T-helper 2 cell (primary cell): ENCODE measurements at regions not wholly inside any gene's neighbourhood (a gene's known extent, or its start where the extent isn't known, plus 50 kb on each side); places are given as distances from the start of the nearest gene placed in this dataset.
"Not testable (repeated sequence)": the region's sequence is repeated elsewhere in the genome, so short reads cannot be mapped to it uniquely, and the experiment has no call there.

Experiments
- DNase-seq, 5 experiments: peaks; one replicate each; pipeline versions ENCODE4 v3.0.0 to v3.0.0-alpha.2; 2012 to 2022

GRCh38 chr7:15143936-15144335 lies 241.4 kb upstream of the DGKB start:
- no peak for DNase-seq

GRCh38 chr7:15143121-15143520 lies 240.6 kb upstream of the DGKB start:
- no peak for DNase-seq

- DNase-seq, result no peak
These were observed 237.9 kb upstream of the DGKB start for GRCh38 chr7:15140431-15140830.

GRCh38 chr7:15131661-15132060 lies 229.1 kb upstream of the DGKB start:
- DNase-seq, result no peak

GRCh38 chr7:15130666-15131541 lies 228.4 kb upstream of the DGKB start:
- no peak for DNase-seq

GRCh38 chr7:15128716-15129115 lies 226.2 kb upstream of the DGKB start:
- DNase-seq, result no peak

GRCh38 chr7:15126653-15127052 lies 224.1 kb upstream of the DGKB start:
- not testable (repeated sequence) for DNase-seq

- no peak for DNase-seq
These were observed 221.3 kb upstream of the DGKB start for GRCh38 chr7:15123901-15124300.

GRCh38 chr7:15113752-15114151 lies 211.2 kb upstream of the DGKB start:
- no peak for DNase-seq

GRCh38 chr7:15105711-15106110 lies 203.2 kb upstream of the DGKB start:
- DNase-seq, result no peak

GRCh38 chr7:15104411-15105092 lies 202.0 kb upstream of the DGKB start:
- DNase-seq, result no peak

GRCh38 chr7:15099074-15099473 lies 196.5 kb upstream of the DGKB start:
- DNase-seq, result no peak

- DNase-seq, result no peak
These were observed 194.3 kb upstream of the DGKB start for GRCh38 chr7:15096853-15097252.

- no peak for DNase-seq
These were observed 192.4 kb upstream of the DGKB start for GRCh38 chr7:15094989-15095388.

- no peak for DNase-seq
These were observed 185.2 kb upstream of the DGKB start for GRCh38 chr7:15087771-15088170.

GRCh38 chr7:15086862-15087261 lies 184.3 kb upstream of the DGKB start:
- no peak for DNase-seq

- DNase-seq, result no peak
These were observed 183.6 kb upstream of the DGKB start for GRCh38 chr7:15086131-15086611.

GRCh38 chr7:15085366-15085765 lies 182.8 kb upstream of the DGKB start:
- DNase-seq, result no peak

- no peak for DNase-seq
These were observed 181.8 kb upstream of the DGKB start for GRCh38 chr7:15084368-15084767.

GRCh38 chr7:15081891-15082290 lies 179.3 kb upstream of the DGKB start:
- no peak for DNase-seq

GRCh38 chr7:15073301-15073700 lies 170.8 kb upstream of the DGKB start:
- DNase-seq, result no peak

GRCh38 chr7:15068324-15068723 lies 165.8 kb upstream of the DGKB start:
- DNase-seq, result no peak

GRCh38 chr7:15057272-15057671 lies 154.7 kb upstream of the DGKB start:
- DNase-seq, result no peak

- not testable (repeated sequence) for DNase-seq
These were observed 151.8 kb upstream of the DGKB start for GRCh38 chr7:15054304-15054703.
